Ecto neural progenitor cell (in vitro differentiated cells): ENCODE measurements at regions not wholly inside any gene's neighbourhood (a gene's known extent, or its start where the extent isn't known, plus 50 kb on each side); places are given as distances from the start of the nearest gene placed in this dataset.

Experiments
- DNase-seq: peaks from one replicate; pipeline ENCODE4 v3.0.0-alpha.2; 2018; ENCODE audit warnings: low spot score

GRCh38 chr5:141778206-141778605, 96.2 kb upstream of the ARAP3 start:
- DNase-seq = no peak

DNA sequence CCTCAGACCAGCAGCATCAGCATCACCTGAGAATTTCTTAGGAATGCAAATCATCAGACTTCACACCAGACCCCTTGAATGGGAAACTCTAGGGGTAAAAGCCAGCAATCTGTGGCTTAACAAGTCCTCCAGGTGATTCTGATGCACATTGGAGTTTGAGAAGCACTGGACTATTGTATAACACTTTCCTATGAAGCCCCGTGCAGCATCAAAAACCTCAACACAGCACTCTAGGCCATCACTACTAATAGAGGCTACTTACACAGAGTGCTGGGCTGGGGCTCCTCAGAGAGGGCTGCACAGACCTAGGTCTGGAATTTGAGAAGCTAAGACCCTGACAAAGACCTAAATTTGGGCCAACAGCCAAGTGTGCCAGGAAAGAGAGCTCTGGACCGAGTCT, 95.7 kb upstream of the ARAP3 start:
- DNase-seq = no peak

GRCh38 chr5:141777130-141777529, 95.1 kb upstream of the ARAP3 start:
- no peak for DNase-seq

DNA sequence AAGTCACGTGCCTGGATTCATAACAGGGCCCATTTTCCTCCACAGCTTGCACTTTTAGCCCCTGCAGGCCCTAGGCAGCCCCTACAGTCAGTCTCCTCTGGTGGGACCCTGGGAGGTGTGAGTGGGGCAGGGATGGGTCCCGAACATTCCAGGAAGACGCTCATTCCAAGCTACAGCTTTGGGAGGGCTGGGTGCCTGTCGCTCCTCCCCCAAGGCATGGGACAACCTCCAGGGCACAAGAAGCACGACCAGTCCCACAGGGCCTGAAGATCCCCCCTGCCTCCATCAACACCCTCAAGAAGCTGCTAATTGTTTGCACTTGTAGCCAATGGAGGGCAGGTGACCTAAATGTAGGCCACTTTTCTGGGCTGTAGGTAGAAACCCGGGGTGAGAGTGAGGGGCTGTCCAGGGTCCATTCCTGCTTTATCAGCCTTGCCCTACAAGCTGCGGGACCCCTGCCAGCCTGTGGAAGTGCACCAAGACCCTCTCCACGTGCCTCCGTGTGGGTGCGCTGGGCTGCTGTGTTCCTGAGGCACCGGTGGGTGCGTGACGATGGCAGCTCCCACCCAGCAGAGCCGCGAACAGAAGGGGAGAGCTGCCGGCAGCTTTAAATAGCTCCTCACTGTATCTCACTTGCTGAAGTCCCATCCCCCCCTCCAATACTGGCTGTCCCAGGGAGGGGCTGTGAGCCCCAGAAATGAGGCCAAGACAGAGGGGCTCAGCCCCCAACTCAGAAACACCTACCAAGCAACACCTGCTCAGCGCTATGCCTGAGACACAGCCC, 91.9 kb upstream of the ARAP3 start:
- DNase-seq = no peak

DNA sequence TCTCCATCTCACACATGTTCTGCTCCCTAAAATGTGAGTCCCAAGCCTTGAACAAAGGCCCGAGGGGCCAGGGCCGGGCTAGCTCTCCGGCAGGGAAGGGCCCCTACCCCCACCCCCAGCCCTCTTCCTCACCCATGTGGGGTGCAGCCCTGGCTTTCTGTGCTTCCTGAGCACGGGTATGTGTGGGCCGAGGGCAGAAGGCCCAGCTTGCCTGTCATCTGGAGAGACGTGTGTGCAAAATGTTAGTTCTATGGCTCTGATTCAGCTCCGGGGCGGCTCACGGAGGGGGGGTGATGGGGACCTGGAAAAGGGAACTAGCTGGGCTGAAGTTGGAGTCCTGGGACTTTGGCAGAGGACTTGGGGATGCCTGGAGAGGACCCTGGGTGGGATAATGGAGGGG, 90.3 kb upstream of the ARAP3 start:
- DNase-seq = no peak

GRCh38 chr5:141771562-141771961, 89.5 kb upstream of the ARAP3 start:
- DNase-seq = no peak

- DNase-seq = no peak
These were observed 89.0 kb upstream of the ARAP3 start for GRCh38 chr5:141771031-141771430.

DNA sequence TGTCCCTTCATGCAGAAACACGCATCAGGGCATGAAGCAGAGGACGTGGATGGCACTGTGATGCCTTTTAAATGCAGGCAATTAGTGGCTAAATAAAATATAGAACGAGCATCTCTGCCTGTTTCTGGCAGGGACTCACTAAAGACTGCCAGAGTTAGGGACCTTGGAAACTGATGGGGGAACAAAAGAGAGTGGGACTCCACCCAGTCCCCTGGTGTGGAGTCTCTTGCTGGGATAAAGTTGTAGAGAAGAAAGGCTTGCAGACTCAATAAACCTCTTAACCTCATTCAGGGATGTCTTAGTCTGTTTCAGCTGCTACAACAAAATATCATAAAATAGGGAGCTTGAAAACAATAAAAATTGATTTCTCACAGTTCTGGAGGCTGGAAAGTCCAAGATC, 87.6 kb upstream of the ARAP3 start:
- DNase-seq = no peak

DNA sequence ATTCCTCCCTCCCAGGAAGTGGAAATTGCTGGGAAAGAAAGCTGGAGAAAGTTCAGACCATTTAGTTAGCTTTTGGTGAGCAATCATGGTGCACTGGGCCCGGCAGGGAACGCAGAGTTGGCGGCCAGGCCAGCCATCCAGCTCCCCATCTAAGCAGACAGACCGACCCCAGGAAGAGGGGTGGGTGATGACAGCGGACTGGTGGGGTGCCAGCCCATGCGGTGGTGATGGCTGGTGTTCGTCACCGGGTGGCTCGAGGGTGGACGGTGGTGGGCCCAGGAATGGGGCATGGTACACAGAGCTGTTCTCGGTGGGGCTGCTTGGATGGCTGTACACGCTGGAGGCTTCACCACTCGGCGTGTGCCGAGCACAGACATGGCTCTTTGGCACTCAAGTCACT, 85.6 kb upstream of the ARAP3 start:
- DNase-seq = no peak

GRCh38 chr5:141765896-141766551, 84.0 kb upstream of the ARAP3 start:
- no peak for DNase-seq

DNA sequence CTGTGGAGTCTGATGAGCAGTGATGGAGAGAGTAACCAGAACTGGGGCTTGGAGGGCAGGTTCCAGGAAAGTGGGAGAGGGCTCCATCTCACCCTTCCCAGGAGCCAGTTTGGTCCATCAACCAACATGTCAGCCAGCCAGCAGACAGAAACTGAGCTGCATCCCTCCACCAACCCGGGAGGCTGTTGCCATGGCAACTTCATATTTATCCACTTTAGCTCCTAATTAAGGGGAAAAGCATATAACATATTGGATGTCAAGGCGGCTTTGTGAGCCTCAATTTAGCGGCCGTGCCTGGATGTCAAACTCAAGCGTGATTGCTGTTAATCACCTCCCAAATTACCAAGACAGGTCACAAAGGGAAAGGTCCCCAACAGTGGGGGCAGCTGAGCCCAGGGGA, 81.5 kb upstream of the ARAP3 start:
- no peak for DNase-seq

DNA sequence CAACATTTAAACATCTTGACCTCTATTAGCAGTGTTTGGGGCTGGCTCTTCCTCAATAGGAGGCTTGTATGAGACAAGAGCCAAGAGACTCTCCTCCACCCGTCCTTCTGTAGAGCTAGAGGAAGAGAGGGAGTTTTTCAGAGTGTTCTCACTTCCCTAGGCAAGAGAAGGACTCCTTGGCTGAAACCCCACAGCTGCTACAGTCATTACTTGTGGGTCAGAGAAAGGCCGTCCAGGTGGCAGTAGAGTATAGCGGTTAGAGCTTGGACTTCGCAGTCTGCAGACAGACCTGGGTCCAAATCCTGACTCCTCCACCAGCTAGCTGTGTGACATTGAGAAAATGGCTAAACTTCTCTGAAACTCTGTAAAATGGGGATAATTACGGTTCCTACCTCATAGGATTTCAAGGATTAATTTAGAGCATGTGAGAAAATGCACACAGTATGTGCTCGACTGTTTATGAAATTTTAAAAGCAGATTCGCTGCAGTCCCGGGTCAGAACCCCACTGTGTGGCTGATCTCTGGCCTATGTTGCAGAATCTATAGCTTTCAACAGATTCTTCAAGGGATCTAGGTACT, 80.8 kb upstream of the ARAP3 start:
- no peak for DNase-seq

GRCh38 chr5:141762316-141762715, 80.3 kb upstream of the ARAP3 start:
- DNase-seq = no peak

DNA sequence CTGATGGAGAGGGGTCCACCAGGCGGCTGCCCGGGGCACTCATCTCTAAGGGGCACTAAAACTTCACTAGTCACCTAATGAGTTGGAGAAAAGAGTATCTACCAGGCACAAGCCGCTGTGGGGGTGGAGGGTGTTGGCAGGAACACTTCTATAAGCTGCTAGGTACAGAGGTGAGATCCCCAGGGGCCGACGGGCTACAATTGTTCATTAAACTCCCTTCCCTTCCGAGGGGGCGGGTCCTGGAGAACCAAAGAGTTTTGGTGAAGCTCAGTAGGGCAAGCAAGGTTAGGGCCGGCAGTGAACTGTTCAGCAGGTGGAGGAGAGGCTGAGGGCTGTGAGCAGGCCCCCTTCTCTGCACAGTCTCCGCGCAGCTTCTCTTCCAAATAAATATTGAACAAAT, 78.7 kb upstream of the ARAP3 start:
- no peak for DNase-seq

DNA sequence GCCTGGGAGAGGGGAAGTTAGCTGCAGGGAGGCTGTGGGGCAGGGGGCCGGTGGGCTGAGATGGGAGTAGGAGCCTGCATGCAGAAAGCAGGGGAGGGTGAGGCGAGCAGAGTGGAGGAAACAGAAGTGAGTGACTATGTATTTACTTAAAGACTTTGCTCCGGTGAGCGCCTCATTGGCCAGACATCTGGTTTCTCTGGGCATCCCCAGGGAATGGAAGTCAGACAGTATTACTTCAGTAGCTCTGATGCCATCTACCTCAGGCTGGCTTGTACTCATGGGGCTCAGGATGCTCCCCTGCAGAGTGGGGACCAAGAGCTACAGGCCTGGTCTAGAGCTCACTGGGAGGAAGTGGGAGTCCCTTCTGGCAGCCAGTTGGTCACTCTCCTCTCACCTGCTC, 78.2 kb upstream of the ARAP3 start:
- no peak for DNase-seq

GRCh38 chr5:141758310-141758998, 76.4 kb upstream of the ARAP3 start:
- peak; percentile 58 for DNase-seq

DNA sequence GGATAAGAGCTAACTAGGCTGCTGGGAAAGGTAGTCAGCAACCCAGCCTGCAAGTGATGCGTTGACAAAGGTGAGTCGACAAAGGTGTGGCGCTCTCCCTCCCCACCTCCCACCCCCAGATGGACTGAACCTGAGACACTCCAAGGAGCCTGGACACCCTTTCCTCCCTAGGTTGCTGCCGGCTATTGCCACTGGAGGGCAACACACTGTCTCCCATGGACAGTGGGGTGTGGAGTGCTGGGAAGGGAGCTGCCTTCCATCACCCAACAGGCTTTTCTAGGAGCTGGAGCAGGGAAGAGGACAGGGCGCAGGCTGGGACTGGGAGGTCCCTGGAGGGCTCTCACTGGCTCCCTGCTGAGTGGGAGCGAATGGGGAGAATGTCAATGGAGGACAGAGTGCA, 75.4 kb upstream of the ARAP3 start:
- DNase-seq = peak; percentile 61

- DNase-seq = no peak
These were observed 74.2 kb upstream of the ARAP3 start for GRCh38 chr5:141756196-141756595.

DNA sequence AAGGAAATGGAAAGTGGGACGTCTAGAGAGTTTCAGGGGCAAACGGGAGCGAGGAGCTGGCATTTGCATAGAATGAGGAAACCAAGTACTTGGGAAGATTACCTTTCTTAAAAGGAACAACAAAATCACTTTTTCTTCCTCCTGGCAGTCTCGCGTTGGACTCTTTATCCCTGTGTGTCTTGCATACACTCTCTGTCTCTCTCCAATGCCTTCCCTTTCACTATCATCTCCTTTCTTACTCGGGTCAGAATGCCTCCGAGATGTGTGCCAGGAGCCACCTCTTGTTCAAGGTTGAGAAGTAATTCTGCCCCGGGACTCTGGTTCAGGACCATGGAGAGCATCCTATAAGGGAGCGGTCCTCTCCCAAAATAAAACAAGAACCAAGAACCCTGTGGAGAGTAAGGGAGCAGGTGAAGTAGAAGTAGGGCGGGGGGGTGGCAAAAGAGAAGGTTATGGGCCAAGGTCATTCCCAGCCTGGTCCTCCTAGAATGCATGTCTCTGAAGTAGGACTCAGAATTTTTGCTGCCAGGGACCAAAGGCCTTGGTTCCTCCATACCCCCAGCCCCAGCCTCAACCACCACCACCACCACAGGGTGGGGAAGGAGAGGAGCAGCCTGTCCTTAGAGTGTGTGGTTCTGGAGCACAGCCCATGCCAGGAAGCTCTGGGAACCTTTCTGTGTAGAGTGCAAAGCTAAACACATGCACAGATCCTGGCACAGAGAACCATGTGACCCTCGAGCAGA, 72.1 kb upstream of the ARAP3 start:
- peak; percentile 67 for DNase-seq

DNA sequence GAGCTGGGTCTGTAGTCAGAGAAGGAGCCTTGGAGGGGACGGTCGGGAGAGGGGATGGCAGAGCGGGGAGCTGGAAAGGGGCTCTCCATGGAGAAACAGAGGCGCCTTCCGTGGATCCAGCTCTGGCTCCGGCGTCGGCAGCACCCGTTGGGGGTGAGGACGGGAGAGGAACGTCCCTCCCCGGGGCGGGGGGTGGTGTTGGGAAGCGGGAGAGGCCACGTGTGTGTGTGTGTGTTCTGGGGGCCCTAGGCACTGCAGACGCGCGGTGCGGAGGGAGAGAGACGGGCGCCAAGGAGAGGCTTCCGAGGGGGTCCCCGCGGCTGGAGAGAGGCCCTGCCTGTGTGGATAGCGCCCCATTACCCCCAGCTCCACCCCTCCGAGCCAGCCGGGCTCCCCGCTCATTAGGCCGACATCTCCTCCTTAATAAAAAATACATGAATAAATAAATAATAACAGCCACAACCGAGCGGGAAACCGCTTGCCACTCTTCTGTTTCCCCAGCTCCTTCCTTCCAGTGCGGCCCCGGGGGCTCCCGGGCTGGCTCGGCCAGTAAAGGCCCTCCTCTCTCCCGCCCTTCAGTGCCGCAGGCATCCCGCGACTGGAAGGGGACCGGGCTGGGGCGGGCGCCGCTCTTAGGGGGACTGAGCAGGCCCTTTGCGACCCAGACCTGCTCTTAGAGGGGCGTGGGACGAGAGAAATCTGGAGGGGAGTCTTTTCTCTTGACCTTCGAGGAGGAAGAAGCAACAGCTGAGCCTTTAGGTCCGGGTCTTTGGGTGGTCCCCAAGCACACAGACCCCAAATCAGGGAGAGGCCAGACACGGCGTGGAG, 71.3 kb upstream of the ARAP3 start:
- DNase-seq = no peak
